HepG2 (cell line): ENCODE measurements at regions not wholly inside any gene's neighbourhood (a gene's known extent, or its start where the extent isn't known, plus 50 kb on each side); places are given as distances from the start of the nearest gene placed in this dataset.

ENCODE experiments used
- BRF2 ChIP-seq: sonication (generic); formaldehyde crosslinking; IDR thresholded peaks from 2 replicates; pipeline ENCODE4 v1.8.1; 2022; ENCODE audit warnings: mild to moderate bottlenecking, missing genetic modification reagents
- NR1H2 ChIP-seq: sonication (generic); formaldehyde crosslinking; IDR thresholded peaks from 2 replicates; pipeline ENCODE4 v1.8.1; 2022; ENCODE audit warnings: low read depth, missing genetic modification reagents, borderline replicate concordance
- PRDM15 ChIP-seq: sonication (generic); formaldehyde crosslinking; IDR thresholded peaks from 2 replicates; pipeline ENCODE4 v1.4.0; 2020; ENCODE audit warnings: missing genetic modification reagents
- SOX6 ChIP-seq, 2 experiments: fragments of 450-650 bp in 1 of 2; sonication (generic) in 1 of 2; formaldehyde crosslinking in 1 of 2; IDR thresholded peaks; 2 replicates each; pipeline versions ENCODE4 v1.4.0 to v1.6.1; 2017 to 2020; ENCODE audit warnings: antibody characterized with exemption in 1 of 2, mild to moderate bottlenecking in 1 of 2, missing genetic modification reagents in 1 of 2
- STAT5B ChIP-seq: sonication (generic); formaldehyde crosslinking; IDR thresholded peaks from 2 replicates; pipeline ENCODE4 v1.4.0; 2020; ENCODE audit warnings: missing genetic modification reagents
- ZNF451 ChIP-seq: sonication (generic); formaldehyde crosslinking; IDR thresholded peaks from 2 replicates; pipeline ENCODE4 v1.5.0; 2020; ENCODE audit warnings: mild to moderate bottlenecking, missing genetic modification reagents
- ZNF468 ChIP-seq: sonication (generic); formaldehyde crosslinking; IDR thresholded peaks from 2 replicates; pipeline ENCODE4 v1.8.0; 2022; ENCODE audit warnings: mild to moderate bottlenecking, moderate library complexity, missing genetic modification reagents
- ZNF616 ChIP-seq: sonication (generic); formaldehyde crosslinking; IDR thresholded peaks from 2 replicates; pipeline ENCODE4 v1.5.0; 2020; ENCODE audit warnings: low read depth, mild to moderate bottlenecking, missing genetic modification reagents
- TF ChIP-seq, protein P1 (sequence below): sonication (generic); formaldehyde crosslinking; IDR thresholded peaks from 2 replicates; pipeline ENCODE4 v1.5.0; 2020; ENCODE audit warnings: mild to moderate bottlenecking, missing genetic modification reagents
- TF ChIP-seq, protein P2 (sequence below): sonication (generic); formaldehyde crosslinking; IDR thresholded peaks from 2 replicates; pipeline ENCODE4 v1.4.0; 2020; ENCODE audit warnings: mild to moderate bottlenecking, missing genetic modification reagents, borderline replicate concordance
- TF ChIP-seq, protein P3 (sequence below): sonication (generic); formaldehyde crosslinking; IDR thresholded peaks from 2 replicates; pipeline ENCODE4 v1.8.0; 2023; ENCODE audit warnings: mild to moderate bottlenecking, missing genetic modification reagents
- TF ChIP-seq, protein P4 (sequence below): sonication (generic); formaldehyde crosslinking; IDR thresholded peaks from 2 replicates; pipeline ENCODE4 v1.5.0; 2020; ENCODE audit warnings: missing genetic modification reagents

GRCh38 chr6:30828027-30828962 is 56.0 kb upstream of the DDR1 start (continued):
- TF ChIP-seq, protein P1, sequence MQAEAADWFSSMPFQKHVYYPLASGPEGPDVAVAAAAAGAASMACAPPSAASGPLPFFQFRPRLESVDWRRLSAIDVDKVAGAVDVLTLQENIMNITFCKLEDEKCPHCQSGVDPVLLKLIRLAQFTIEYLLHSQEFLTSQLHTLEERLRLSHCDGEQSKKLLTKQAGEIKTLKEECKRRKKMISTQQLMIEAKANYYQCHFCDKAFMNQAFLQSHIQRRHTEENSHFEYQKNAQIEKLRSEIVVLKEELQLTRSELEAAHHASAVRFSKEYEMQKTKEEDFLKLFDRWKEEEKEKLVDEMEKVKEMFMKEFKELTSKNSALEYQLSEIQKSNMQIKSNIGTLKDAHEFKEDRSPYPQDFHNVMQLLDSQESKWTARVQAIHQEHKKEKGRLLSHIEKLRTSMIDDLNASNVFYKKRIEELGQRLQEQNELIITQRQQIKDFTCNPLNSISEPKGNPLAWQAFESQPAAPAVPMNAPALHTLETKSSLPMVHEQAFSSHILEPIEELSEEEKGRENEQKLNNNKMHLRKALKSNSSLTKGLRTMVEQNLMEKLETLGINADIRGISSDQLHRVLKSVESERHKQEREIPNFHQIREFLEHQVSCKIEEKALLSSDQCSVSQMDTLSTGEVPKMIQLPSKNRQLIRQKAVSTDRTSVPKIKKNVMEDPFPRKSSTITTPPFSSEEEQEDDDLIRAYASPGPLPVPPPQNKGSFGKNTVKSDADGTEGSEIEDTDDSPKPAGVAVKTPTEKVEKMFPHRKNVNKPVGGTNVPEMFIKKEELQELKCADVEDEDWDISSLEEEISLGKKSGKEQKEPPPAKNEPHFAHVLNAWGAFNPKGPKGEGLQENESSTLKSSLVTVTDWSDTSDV (CRISPR knock-in tag), result no peak
- TF ChIP-seq ZNF451 (CRISPR knock-in tag), result no peak; the same call in 1 of the 2 replicates
- no peak for TF ChIP-seq ZNF468 (CRISPR knock-in tag)
- no peak for TF ChIP-seq BRF2 (CRISPR knock-in tag)
- TF ChIP-seq ZNF616 (CRISPR knock-in tag), result no peak
- TF ChIP-seq, protein P2, sequence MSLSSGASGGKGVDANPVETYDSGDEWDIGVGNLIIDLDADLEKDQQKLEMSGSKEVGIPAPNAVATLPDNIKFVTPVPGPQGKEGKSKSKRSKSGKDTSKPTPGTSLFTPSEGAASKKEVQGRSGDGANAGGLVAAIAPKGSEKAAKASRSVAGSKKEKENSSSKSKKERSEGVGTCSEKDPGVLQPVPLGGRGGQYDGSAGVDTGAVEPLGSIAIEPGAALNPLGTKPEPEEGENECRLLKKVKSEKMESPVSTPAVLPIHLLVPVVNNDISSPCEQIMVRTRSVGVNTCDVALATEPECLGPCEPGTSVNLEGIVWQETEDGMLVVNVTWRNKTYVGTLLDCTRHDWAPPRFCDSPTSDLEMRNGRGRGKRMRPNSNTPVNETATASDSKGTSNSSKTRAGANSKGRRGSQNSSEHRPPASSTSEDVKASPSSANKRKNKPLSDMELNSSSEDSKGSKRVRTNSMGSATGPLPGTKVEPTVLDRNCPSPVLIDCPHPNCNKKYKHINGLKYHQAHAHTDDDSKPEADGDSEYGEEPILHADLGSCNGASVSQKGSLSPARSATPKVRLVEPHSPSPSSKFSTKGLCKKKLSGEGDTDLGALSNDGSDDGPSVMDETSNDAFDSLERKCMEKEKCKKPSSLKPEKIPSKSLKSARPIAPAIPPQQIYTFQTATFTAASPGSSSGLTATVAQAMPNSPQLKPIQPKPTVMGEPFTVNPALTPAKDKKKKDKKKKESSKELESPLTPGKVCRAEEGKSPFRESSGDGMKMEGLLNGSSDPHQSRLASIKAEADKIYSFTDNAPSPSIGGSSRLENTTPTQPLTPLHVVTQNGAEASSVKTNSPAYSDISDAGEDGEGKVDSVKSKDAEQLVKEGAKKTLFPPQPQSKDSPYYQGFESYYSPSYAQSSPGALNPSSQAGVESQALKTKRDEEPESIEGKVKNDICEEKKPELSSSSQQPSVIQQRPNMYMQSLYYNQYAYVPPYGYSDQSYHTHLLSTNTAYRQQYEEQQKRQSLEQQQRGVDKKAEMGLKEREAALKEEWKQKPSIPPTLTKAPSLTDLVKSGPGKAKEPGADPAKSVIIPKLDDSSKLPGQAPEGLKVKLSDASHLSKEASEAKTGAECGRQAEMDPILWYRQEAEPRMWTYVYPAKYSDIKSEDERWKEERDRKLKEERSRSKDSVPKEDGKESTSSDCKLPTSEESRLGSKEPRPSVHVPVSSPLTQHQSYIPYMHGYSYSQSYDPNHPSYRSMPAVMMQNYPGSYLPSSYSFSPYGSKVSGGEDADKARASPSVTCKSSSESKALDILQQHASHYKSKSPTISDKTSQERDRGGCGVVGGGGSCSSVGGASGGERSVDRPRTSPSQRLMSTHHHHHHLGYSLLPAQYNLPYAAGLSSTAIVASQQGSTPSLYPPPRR (CRISPR knock-in tag), result no peak; the same call in 1 of the 2 replicates
- TF ChIP-seq STAT5B (CRISPR knock-in tag), result no peak
- TF ChIP-seq PRDM15 (CRISPR knock-in tag), result peak; percentile 55; the same call in 1 of the 2 replicates
- no peak for TF ChIP-seq NR1H2 (CRISPR knock-in tag)
- TF ChIP-seq, protein P3, sequence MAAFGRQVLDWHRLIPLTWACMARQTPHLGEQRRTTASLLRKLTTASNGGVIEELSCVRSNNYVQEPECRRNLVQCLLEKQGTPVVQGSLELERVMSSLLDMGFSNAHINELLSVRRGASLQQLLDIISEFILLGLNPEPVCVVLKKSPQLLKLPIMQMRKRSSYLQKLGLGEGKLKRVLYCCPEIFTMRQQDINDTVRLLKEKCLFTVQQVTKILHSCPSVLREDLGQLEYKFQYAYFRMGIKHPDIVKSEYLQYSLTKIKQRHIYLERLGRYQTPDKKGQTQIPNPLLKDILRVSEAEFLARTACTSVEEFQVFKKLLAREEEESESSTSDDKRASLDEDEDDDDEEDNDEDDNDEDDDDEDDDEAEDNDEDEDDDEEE, result no peak
- TF ChIP-seq, protein P4, sequence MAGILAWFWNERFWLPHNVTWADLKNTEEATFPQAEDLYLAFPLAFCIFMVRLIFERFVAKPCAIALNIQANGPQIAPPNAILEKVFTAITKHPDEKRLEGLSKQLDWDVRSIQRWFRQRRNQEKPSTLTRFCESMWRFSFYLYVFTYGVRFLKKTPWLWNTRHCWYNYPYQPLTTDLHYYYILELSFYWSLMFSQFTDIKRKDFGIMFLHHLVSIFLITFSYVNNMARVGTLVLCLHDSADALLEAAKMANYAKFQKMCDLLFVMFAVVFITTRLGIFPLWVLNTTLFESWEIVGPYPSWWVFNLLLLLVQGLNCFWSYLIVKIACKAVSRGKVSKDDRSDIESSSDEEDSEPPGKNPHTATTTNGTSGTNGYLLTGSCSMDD (CRISPR knock-in tag), result no peak
- TF ChIP-seq SOX6 (IDR thresholded peaks at IDR 0.05), result no peak
- TF ChIP-seq SOX6 (CRISPR knock-in tag; IDR thresholded peaks at IDR 0.05), result no peak
